Breast epithelium (tissue), 4 donors: ENCODE measurements at regions not wholly inside any gene's neighbourhood (a gene's known extent, or its start where the extent isn't known, plus 50 kb on each side); places are given as distances from the start of the nearest gene placed in this dataset.

Experiments
- DNase-seq, 2 donors: peaks; one replicate each; pipeline ENCODE4 v3.0.0-alpha.2; 2019; ENCODE audit warnings: low spot score in 2 of 2
- H3K27ac ChIP-seq, 2 donors: fragments of 200-600 bp; sonication (generic) in 1 of 2; one replicate each; pipeline ENCODE4 v1.5.1; 2016 to 2019; ENCODE audit warnings: mild to moderate bottlenecking in 1 of 2
- H3K27me3 ChIP-seq, 2 donors: fragments of 200-600 bp; sonication (generic) in 1 of 2; one replicate each; pipeline versions ENCODE4 v1.5.1 to v1.6.0; 2017 to 2019; ENCODE audit warnings: control low read depth in 1 of 2, mild to moderate bottlenecking in 1 of 2
- H3K36me3 ChIP-seq: fragments of 200-600 bp; one replicate; pipeline ENCODE4 v1.5.1; 2019
- H3K4me1 ChIP-seq, 2 donors: fragments of 200-600 bp; sonication (generic); one replicate each; pipeline ENCODE4 v1.5.1; 2016 to 2019; ENCODE audit warnings: control low read depth in 1 of 2
- H3K4me3 ChIP-seq, 3 donors: fragments of 200-600 bp; sonication (generic); 1 replicate in 2 of 3; 2 replicates in 1 of 3; pipeline ENCODE4 v1.5.1; 2016 to 2019; ENCODE audit warnings: mild to moderate bottlenecking in 3 of 3, moderate library complexity in 2 of 3
- H3K9me3 ChIP-seq, 2 donors: fragments of 200-600 bp; sonication (generic) in 1 of 2; one replicate each; pipeline ENCODE4 v1.5.1; 2016 to 2019; ENCODE audit warnings: control low read depth in 1 of 2
- CTCF ChIP-seq, 3 donors: fragments of 450-650 bp; IDR thresholded peaks; one replicate each; pipeline ENCODE4 v1.5.1; 2016 to 2017; ENCODE audit warnings: antibody characterized with exemption in 3 of 3, mild to moderate bottlenecking in 3 of 3, moderate library complexity in 3 of 3
- POLR2A ChIP-seq: fragments of 450-650 bp; IDR thresholded peaks from one replicate; pipeline ENCODE4 v1.6.1; 2016; ENCODE audit warnings: antibody characterized with exemption, mild to moderate bottlenecking, moderate library complexity
- POLR2AphosphoS5 ChIP-seq, 3 donors: sonication (generic); formaldehyde crosslinking; IDR thresholded peaks; one replicate each; pipeline ENCODE4 v1.6.1; 2017; ENCODE audit warnings: antibody characterized with exemption in 3 of 3
- intact Hi-C: fragments of 100-400 bp; cut with DNase I; formaldehyde crosslinking; loops from one replicate; pipeline ENCODE4 v1.15.1; 2023; ENCODE audit warnings: low total_unique reads

- intact Hi-C loops, result no loop called here
- TF ChIP-seq CTCF (IDR thresholded peaks at IDR 0.05), result no peak
- no peak for TF ChIP-seq POLR2AphosphoS5 (IDR thresholded peaks at IDR 0.05)
- no peak for TF ChIP-seq POLR2A
Observed at GRCh38 chr14:83309211-83309610, 1775.6 kb upstream of the SEL1L start.

DNA sequence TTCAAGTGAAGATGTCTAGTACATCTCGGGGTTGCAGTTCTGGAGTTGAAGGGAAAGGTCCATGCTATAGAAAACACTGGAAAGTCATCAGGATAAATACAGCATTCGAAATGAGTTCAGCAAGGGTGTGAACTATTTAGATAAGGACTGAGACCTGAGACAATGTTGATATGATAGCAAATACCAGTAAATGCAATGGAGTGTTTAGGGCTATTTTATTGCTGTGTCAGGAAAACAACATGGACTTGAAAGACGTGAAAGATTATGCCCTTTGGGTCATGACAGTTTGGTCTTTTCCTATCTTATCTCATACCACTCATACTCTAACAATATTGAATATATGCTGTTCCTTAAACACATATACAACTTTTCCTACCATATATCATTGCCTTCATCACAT lies 1776.2 kb upstream of the SEL1L start:
- Histone ChIP-seq H3K36me3 (no peaks in the 10 kb centered on the region), H3K27ac (no peak overlapping the region), H3K4me1 (no peaks in the 10 kb centered on the region), H3K9me3 (peaks cover 0 to 5% of the 10 kb centered on the region in 2 donors), H3K4me3 (no peak overlapping the region), H3K27me3 (no peaks in the 10 kb centered on the region)
- TF ChIP-seq POLR2A, result no peak
- TF ChIP-seq CTCF (IDR thresholded peaks at IDR 0.05), result no peak
- TF ChIP-seq POLR2AphosphoS5 (IDR thresholded peaks at IDR 0.05), result no peak
- intact Hi-C loops, result no loop called here
- no peak for DNase-seq

More at GRCh38 chr14:83309211-83309610, 1775.6 kb upstream of the SEL1L start:
- Histone ChIP-seq H3K36me3 (no peaks in the 10 kb centered on the region), H3K27me3 (no peaks in the 10 kb centered on the region), H3K9me3 (peaks cover 0 to 5% of the 10 kb centered on the region in 2 donors), H3K4me1 (no peaks in the 10 kb centered on the region), H3K4me3 (no peak overlapping the region), H3K27ac (no peak overlapping the region)
- no peak for DNase-seq

DNA sequence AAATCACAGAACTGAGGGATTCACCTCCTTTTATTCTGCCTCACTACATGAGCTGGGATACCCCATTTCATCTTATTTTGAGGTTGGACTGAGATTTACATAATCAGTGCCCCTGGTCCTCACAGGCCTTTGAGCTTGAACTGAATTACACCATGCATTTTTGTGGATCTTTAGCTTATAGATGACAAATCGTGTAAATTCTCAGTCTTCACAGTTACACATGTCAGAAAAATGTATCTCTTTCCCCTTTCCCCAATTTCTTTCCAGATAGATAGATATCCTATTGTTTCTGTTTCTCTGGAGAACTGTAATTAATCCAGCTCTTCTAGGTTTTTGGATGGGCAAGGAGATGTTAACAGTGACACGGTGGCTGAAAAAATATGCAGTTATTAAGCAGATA lies 1778.9 kb upstream of the SEL1L start:
- DNase-seq, result no peak
- Histone ChIP-seq H3K9me3 (peaks cover 0 to 5% of the 10 kb centered on the region in 2 donors), H3K27me3 (no peaks in the 10 kb centered on the region), H3K4me3 (no peak overlapping the region), H3K36me3 (no peaks in the 10 kb centered on the region), H3K4me1 (no peaks in the 10 kb centered on the region), H3K27ac (no peak overlapping the region)
- intact Hi-C loops, result no loop called here
- TF ChIP-seq POLR2A (no peak), CTCF (IDR thresholded peaks at IDR 0.05) (no peak), POLR2AphosphoS5 (IDR thresholded peaks at IDR 0.05) (no peak)

- no peak for TF ChIP-seq CTCF (IDR thresholded peaks at IDR 0.05)
- no peak for TF ChIP-seq POLR2AphosphoS5 (IDR thresholded peaks at IDR 0.05)
- no peak for TF ChIP-seq POLR2A
- Histone ChIP-seq H3K36me3 (no peaks in the 10 kb centered on the region), H3K4me1 (no peaks in the 10 kb centered on the region), H3K9me3 (peaks cover 0 to under 1% of the 10 kb centered on the region in 2 donors), H3K27ac (no peak overlapping the region), H3K27me3 (no peaks in the 10 kb centered on the region), H3K4me3 (no peak overlapping the region)
- DNase-seq, result no peak
- intact Hi-C loops, result no loop called here
Observed at GRCh38 chr14:83314764-83315163, 1781.1 kb upstream of the SEL1L start.

DNA sequence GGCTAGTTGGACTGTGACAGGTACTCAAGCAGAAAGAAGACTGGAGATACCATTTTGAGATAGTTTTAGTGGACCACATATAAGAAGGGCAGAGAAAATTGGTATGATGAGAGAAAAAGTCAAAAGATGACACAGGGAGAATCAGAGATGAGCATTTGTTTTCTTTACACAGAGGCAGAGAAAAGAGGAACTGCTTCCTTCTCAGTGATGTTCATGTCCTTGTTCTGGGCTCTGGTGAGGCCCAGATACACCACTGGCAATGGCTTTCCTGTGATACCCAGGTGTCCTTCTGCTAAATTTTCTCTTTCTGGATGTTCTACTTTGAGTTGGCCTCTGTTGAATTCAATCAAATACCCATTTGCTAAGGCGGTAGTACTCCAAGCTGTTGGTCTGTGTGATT lies 1782.7 kb upstream of the SEL1L start:
- DNase-seq, result no peak
- H3K27ac ChIP-seq, result no peak overlapping the region
- H3K27me3 ChIP-seq, result no peaks in the 10 kb centered on the region
- intact Hi-C loops, result no loop called here
- no peaks in the 10 kb centered on the region for H3K4me1 ChIP-seq
- H3K36me3 ChIP-seq, result no peaks in the 10 kb centered on the region
- TF ChIP-seq CTCF (IDR thresholded peaks at IDR 0.05) (no peak), POLR2AphosphoS5 (IDR thresholded peaks at IDR 0.05) (no peak), POLR2A (no peak)
- H3K4me3 ChIP-seq, result no peak overlapping the region
- H3K9me3 ChIP-seq, result no peaks in the 10 kb centered on the region
